Ovary (tissue), 7 donors: ENCODE measurements at regions not wholly inside any gene's neighbourhood (a gene's known extent, or its start where the extent isn't known, plus 50 kb on each side); places are given as distances from the start of the nearest gene placed in this dataset.

ENCODE experiments used
- DNase-seq, 5 donors: peaks; one replicate each; pipeline ENCODE4 v3.0.0-alpha.2; 2019 to 2020
- H3K27ac ChIP-seq, 2 donors: fragments of 200-600 bp; one replicate each; pipeline versions ENCODE4 v1.5.1 to v1.8.0; 2019 to 2022
- H3K27me3 ChIP-seq: fragments of 200-600 bp; one replicate; pipeline ENCODE4 v1.8.0; 2022
- H3K36me3 ChIP-seq: fragments of 200-600 bp; sonication (generic); one replicate; pipeline ENCODE4 v1.5.1; 2019
- H3K4me1 ChIP-seq: one replicate; pipeline ENCODE4 v1.8.1; 2013; ENCODE audit warnings: mild to moderate bottlenecking, moderate library complexity; ENCODE audit not compliant: insufficient read depth
- H3K4me3 ChIP-seq: fragments of 200-600 bp; sonication (generic); one replicate; pipeline ENCODE4 v1.5.1; 2017
- H3K9me3 ChIP-seq, 2 donors: fragments of 200-600 bp in 1 of 2; sonication (generic) in 1 of 2; one replicate each; pipeline versions ENCODE4 v1.5.1 to v1.8.1; 2013 to 2019; ENCODE audit warnings: mild to moderate bottlenecking in 1 of 2, moderate library complexity in 1 of 2
- CTCF ChIP-seq, 3 donors: fragments of 450-650 bp in 2 of 3; fragments of 200-600 bp in 1 of 3; IDR thresholded peaks; one replicate each; pipeline versions ENCODE4 v1.5.1 to v1.8.0; 2016 to 2022; ENCODE audit warnings: antibody characterized with exemption in 3 of 3, mild to moderate bottlenecking in 1 of 3
- EP300 ChIP-seq: sonication (generic); formaldehyde crosslinking; IDR thresholded peaks from one replicate; pipeline ENCODE4 v1.6.1; 2017; ENCODE audit warnings: antibody characterized with exemption
- POLR2A ChIP-seq: fragments of 450-650 bp; IDR thresholded peaks from one replicate; pipeline ENCODE4 v1.6.1; 2017; ENCODE audit warnings: antibody characterized with exemption, mild to moderate bottlenecking, moderate library complexity
- WGBS, 3 donors: extraction: QIAGEN DNeasy Blood & Tissue Kit in 1 of 3; methylation state at CpG; one replicate each; pipeline versions ENCODE4 v1.1.5 to v1.1.7; 2013 to 2017; 5-methylcytosine and 5-hydroxymethylcytosine counted together
- intact Hi-C, 4 donors: fragments of 100-400 bp; cut with DNase I; formaldehyde crosslinking; loops; one replicate each; pipeline versions ENCODE4 v1.11.0 to v1.15.1; 2022 to 2023
- donor health status: DM: no; HTN: no; CAD: no; lungs with moderate emphysema.
- donor health status: DM: no; HTN: no; CAD: no.
- donor health status: Bipolar disorder and iron deficiency.
- donor health status: DM: no; HTN: no; CAD: no.
- donor health status: DM: yes; HTN: yes; CAD: no.

GRCh38 chr5:77943851-77944250 is 167.7 kb upstream of the TBCA start:
- no peak for DNase-seq
- TF ChIP-seq CTCF (IDR thresholded peaks at IDR 0.05), result no peak
- no peak for TF ChIP-seq POLR2A
- TF ChIP-seq EP300, result no peak
- WGBS, 3 donors, result 77 to 80% (median 78%) methylated on average over 2 of the region's 2 CpGs
- Histone ChIP-seq H3K27ac (no peak overlapping the region), H3K27me3 (no peaks in the 10 kb centered on the region), H3K36me3 (no peaks in the 10 kb centered on the region), H3K9me3 (no peaks in the 10 kb centered on the region), H3K4me3 (no peak overlapping the region), H3K4me1 (no peaks in the 10 kb centered on the region)
- intact Hi-C loops, result no loop called here

- Histone ChIP-seq H3K27me3 (no peaks in the 10 kb centered on the region), H3K9me3 (no peaks in the 10 kb centered on the region), H3K36me3 (no peaks in the 10 kb centered on the region), H3K27ac (no peak overlapping the region), H3K4me3 (no peak overlapping the region), H3K4me1 (no peaks in the 10 kb centered on the region)
- intact Hi-C loops, result no loop called here
- DNase-seq, result no peak
- TF ChIP-seq POLR2A (no peak), CTCF (IDR thresholded peaks at IDR 0.05) (no peak), EP300 (no peak)
- 87 to 90% (median 87%) methylated on average over 10 of the region's 10 CpGs for WGBS, 3 donors
Measured at GRCh38 chr5:77942578-77943239, 166.6 kb upstream of the TBCA start.

GRCh38 chr5:77937015-77937908 is 161.1 kb upstream of the TBCA start:
- Histone ChIP-seq H3K4me1 (no peaks in the 10 kb centered on the region), H3K36me3 (no peaks in the 10 kb centered on the region), H3K9me3 (no peaks in the 10 kb centered on the region), H3K27ac (no peak overlapping the region), H3K4me3 (no peak overlapping the region), H3K27me3 (no peaks in the 10 kb centered on the region)
- WGBS, 3 donors, result 74 to 77% (median 75%) methylated on average over 6 of the region's 6 CpGs
- DNase-seq, result no peak
- intact Hi-C loops, result no loop called here
- TF ChIP-seq EP300, result no peak
- no peak for TF ChIP-seq CTCF (IDR thresholded peaks at IDR 0.05)

- Histone ChIP-seq H3K4me3 (no peak overlapping the region), H3K36me3 (no peaks in the 10 kb centered on the region), H3K4me1 (no peaks in the 10 kb centered on the region), H3K27me3 (no peaks in the 10 kb centered on the region), H3K27ac (no peak overlapping the region), H3K9me3 (no peaks in the 10 kb centered on the region)
- DNase-seq, result no peak
- TF ChIP-seq POLR2A, result no peak
- no peak for TF ChIP-seq EP300
- TF ChIP-seq CTCF (IDR thresholded peaks at IDR 0.05), result no peak
- 90 to 94% (median 90%) methylated on average over 3 of the region's 3 CpGs for WGBS, 3 donors
- intact Hi-C loops, result no loop called here
Measured at GRCh38 chr5:77936365-77936693, 160.2 kb upstream of the TBCA start.
